HAP-1 (cell line): ENCODE measurements at regions not wholly inside any gene's neighbourhood (a gene's known extent, or its start where the extent isn't known, plus 50 kb on each side); places are given as distances from the start of the nearest gene placed in this dataset.

Experiments used
- DNase-seq, 2 experiments: peaks; one replicate each; pipeline ENCODE4 v3.0.0-alpha.2; 2016 to 2020; ENCODE audit warnings: low spot score in 2 of 2
- H3K27me3 ChIP-seq: fragments of 250-450 bp; sonication (Bioruptor Pico); 2 replicates; pipeline ENCODE4 v1.5.1; 2020; ENCODE audit warnings: low read depth, mild to moderate bottlenecking, moderate library complexity
- H3K36me3 ChIP-seq: fragments of 250-450 bp; sonication (Bioruptor Pico); replicated peaks from 2 replicates; pipeline ENCODE4 v1.5.1; 2020; ENCODE audit warnings: mild to moderate bottlenecking
- H3K4me1 ChIP-seq: fragments of 250-450 bp; sonication (Bioruptor Pico); 2 replicates; pipeline ENCODE4 v1.5.1; 2020; ENCODE audit warnings: mild to moderate bottlenecking
- H3K4me3 ChIP-seq: fragments of 250-450 bp; sonication (Bioruptor Pico); 2 replicates; pipeline ENCODE4 v1.5.1; 2020; ENCODE audit warnings: mild to moderate bottlenecking, moderate library complexity
- H3K9me3 ChIP-seq: fragments of 250-450 bp; sonication (Bioruptor Pico); 2 replicates; pipeline ENCODE4 v1.5.1; 2020; ENCODE audit warnings: mild to moderate bottlenecking, moderate library complexity
- in situ Hi-C: fragments of 300-500 bp; cut with MboI; formaldehyde crosslinking; loops from 3 replicates; pipeline ENCODE4 v1.14.3; 2020; ENCODE audit warnings: low sequenced_read_pairs, inconsistent platforms, mixed read lengths

GRCh38 chr6:169865346-169866139, 114.1 kb downstream of the ERMARD start:
- no peaks in the 10 kb centered on the region for H3K9me3 ChIP-seq
- H3K4me3 ChIP-seq = no peak overlapping the region
- no peaks in the 10 kb centered on the region for H3K36me3 ChIP-seq
- no peaks in the 10 kb centered on the region for H3K4me1 ChIP-seq
- no peak for DNase-seq
- in situ Hi-C loops = no loop called here
- H3K27me3 ChIP-seq = no peaks in the 10 kb centered on the region

GRCh38 chr6:169864148-169865020, 113.0 kb downstream of the ERMARD start:
- Histone ChIP-seq H3K4me3 (no peak overlapping the region), H3K9me3 (no peaks in the 10 kb centered on the region), H3K36me3 (no peaks in the 10 kb centered on the region), H3K4me1 (no peaks in the 10 kb centered on the region), H3K27me3 (no peaks in the 10 kb centered on the region)
- DNase-seq = no peak
- in situ Hi-C loops = no loop called here

- Histone ChIP-seq H3K4me3 (no peak overlapping the region), H3K36me3 (no peaks in the 10 kb centered on the region), H3K27me3 (no peaks in the 10 kb centered on the region), H3K4me1 (no peaks in the 10 kb centered on the region), H3K9me3 (no peaks in the 10 kb centered on the region)
- DNase-seq = no peak
- in situ Hi-C loops = no loop called here
Measured at GRCh38 chr6:169863710-169864109, 112.3 kb downstream of the ERMARD start.

- in situ Hi-C loops = no loop called here
- H3K4me1 ChIP-seq = no peaks in the 10 kb centered on the region
- H3K9me3 ChIP-seq = no peaks in the 10 kb centered on the region
- H3K27me3 ChIP-seq = no peaks in the 10 kb centered on the region
- no peak for DNase-seq
- H3K36me3 ChIP-seq = no peaks in the 10 kb centered on the region
- H3K4me3 ChIP-seq = no peak overlapping the region
Measured at GRCh38 chr6:169862892-169863525, 111.6 kb downstream of the ERMARD start.

- H3K4me3 ChIP-seq = no peak overlapping the region
- H3K27me3 ChIP-seq = no peaks in the 10 kb centered on the region
- H3K9me3 ChIP-seq = no peaks in the 10 kb centered on the region
- no peak for DNase-seq
- H3K36me3 ChIP-seq = no peaks in the 10 kb centered on the region
- in situ Hi-C loops = no loop called here
- no peaks in the 10 kb centered on the region for H3K4me1 ChIP-seq
Measured at GRCh38 chr6:169862043-169862891, 110.8 kb downstream of the ERMARD start.

- in situ Hi-C loops = no loop called here
- Histone ChIP-seq H3K9me3 (no peaks in the 10 kb centered on the region), H3K27me3 (no peaks in the 10 kb centered on the region), H3K4me3 (no peak overlapping the region), H3K4me1 (no peaks in the 10 kb centered on the region), H3K36me3 (no peaks in the 10 kb centered on the region)
- DNase-seq = no peak
Measured at GRCh38 chr6:169861431-169862042, 110.1 kb downstream of the ERMARD start.

GRCh38 chr6:169859978-169860703, 108.7 kb downstream of the ERMARD start:
- H3K9me3 ChIP-seq = no peaks in the 10 kb centered on the region; the same call in 1 of the 2 replicates
- no peak overlapping the region for H3K4me3 ChIP-seq
- no peaks in the 10 kb centered on the region for H3K4me1 ChIP-seq
- no peaks in the 10 kb centered on the region for H3K36me3 ChIP-seq
- in situ Hi-C loops = no loop called here
- no peak for DNase-seq
- H3K27me3 ChIP-seq = no peaks in the 10 kb centered on the region

GRCh38 chr6:169859401-169859977, 108.1 kb downstream of the ERMARD start:
- Histone ChIP-seq H3K27me3 (no peaks in the 10 kb centered on the region), H3K4me3 (no peak overlapping the region), H3K9me3 (no peaks in the 10 kb centered on the region; the same call in 1 of the 2 replicates), H3K4me1 (no peaks in the 10 kb centered on the region), H3K36me3 (no peaks in the 10 kb centered on the region)
- in situ Hi-C loops = no loop called here
- no peak for DNase-seq

- H3K36me3 ChIP-seq = no peaks in the 10 kb centered on the region
- H3K4me1 ChIP-seq = no peaks in the 10 kb centered on the region
- H3K27me3 ChIP-seq = no peaks in the 10 kb centered on the region
- DNase-seq = no peak
- in situ Hi-C loops = no loop called here
- no peak overlapping the region for H3K4me3 ChIP-seq
- H3K9me3 ChIP-seq = no peaks in the 10 kb centered on the region; the same call in 1 of the 2 replicates
Measured at GRCh38 chr6:169858935-169859351, 107.5 kb downstream of the ERMARD start.

- no peaks in the 10 kb centered on the region for H3K36me3 ChIP-seq
- H3K4me3 ChIP-seq = no peak overlapping the region
- no peaks in the 10 kb centered on the region; the same call in 1 of the 2 replicates for H3K9me3 ChIP-seq
- in situ Hi-C loops = no loop called here
- no peaks in the 10 kb centered on the region for H3K27me3 ChIP-seq
- DNase-seq = no peak
- H3K4me1 ChIP-seq = no peaks in the 10 kb centered on the region
Measured at GRCh38 chr6:169858293-169858934, 107.0 kb downstream of the ERMARD start.

GRCh38 chr6:169857343-169858292, 106.2 kb downstream of the ERMARD start:
- Histone ChIP-seq H3K9me3 (no peaks in the 10 kb centered on the region; the same call in 1 of the 2 replicates), H3K4me1 (no peaks in the 10 kb centered on the region), H3K36me3 (no peaks in the 10 kb centered on the region), H3K4me3 (no peak overlapping the region), H3K27me3 (no peaks in the 10 kb centered on the region)
- in situ Hi-C loops = no loop called here
- no peak for DNase-seq
